Skeletal muscle tissue (tissue), 3 donors: ENCODE measurements at regions not wholly inside any gene's neighbourhood (a gene's known extent, or its start where the extent isn't known, plus 50 kb on each side); places are given as distances from the start of the nearest gene placed in this dataset.
A peak's percentile ranks its signal among the peaks of the same experiment; 100 is the strongest.

ENCODE experiments used
- H3K27ac ChIP-seq: one replicate; pipeline ENCODE4 v1.7.0; 2013; ENCODE audit warnings: mild to moderate bottlenecking, low read depth, low read length, inconsistent platforms
- H3K27me3 ChIP-seq, 3 donors: one replicate each; pipeline ENCODE4 v1.7.0; 2013; ENCODE audit warnings: low read length in 3 of 3; ENCODE audit not compliant: control insufficient read depth in 3 of 3, insufficient read depth in 3 of 3
- H3K36me3 ChIP-seq, 3 donors: one replicate each; pipeline ENCODE4 v1.7.0; 2013; ENCODE audit warnings: low read length in 3 of 3; ENCODE audit not compliant: control insufficient read depth in 3 of 3, insufficient read depth in 3 of 3
- H3K4me1 ChIP-seq, 3 donors: one replicate each; pipeline ENCODE4 v1.7.0; 2013; ENCODE audit warnings: low read length in 3 of 3, mild to moderate bottlenecking in 3 of 3; ENCODE audit not compliant: control insufficient read depth in 3 of 3, insufficient read depth in 3 of 3
- H3K4me3 ChIP-seq, 3 donors: one replicate each; pipeline ENCODE4 v1.7.0; 2013; ENCODE audit warnings: low read length in 3 of 3
- H3K9ac ChIP-seq, 3 donors: one replicate each; pipeline ENCODE4 v1.7.0; 2013; ENCODE audit warnings: low read length in 3 of 3, mild to moderate bottlenecking in 3 of 3, moderate library complexity in 2 of 3, low read depth in 1 of 3
- H3K9me3 ChIP-seq, 3 donors: one replicate each; pipeline ENCODE4 v1.7.0; 2013; ENCODE audit warnings: low read length in 3 of 3; ENCODE audit not compliant: control insufficient read depth in 3 of 3
- donor health status: Osteomylitis.

DNA sequence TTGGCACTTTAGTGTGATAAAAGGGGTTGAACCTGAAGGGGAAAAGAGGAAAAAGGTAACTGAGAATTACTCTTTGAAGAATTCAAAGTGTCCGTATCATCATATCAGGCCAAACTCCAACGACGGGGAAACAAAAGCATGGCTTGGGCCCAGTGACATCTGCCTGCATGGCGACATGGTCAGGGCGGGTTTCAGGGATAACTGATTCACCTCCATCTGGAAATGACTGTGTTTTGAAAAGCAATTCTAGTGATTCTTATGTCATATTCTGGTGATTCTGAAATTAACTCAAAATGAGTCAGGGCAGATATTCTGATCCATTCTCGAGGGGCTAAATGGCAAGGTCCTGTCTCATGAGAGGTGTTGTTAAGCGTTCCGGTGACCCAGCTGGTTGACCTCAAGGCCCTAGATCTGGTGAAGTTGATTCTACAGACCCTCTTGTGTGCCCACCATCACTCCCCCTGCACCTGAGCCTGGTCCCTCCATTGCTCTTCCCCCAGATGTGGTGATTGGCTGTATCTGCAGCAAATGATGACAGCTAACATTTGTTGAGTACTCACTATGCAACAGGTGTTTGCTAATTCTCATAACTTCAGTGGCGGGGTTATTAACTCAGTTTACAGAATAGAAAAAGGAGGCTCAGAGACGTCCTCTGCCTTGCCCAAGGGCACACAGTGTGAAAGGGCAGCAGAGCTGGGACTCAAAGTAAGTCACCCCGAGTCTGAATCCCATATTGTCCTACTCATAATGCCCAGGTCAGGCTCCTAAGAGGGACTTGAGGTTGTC is 251.8 kb downstream of the MAF start:
- Histone ChIP-seq H3K27ac (no peak overlapping the region), H3K27me3 (no peaks in the 10 kb centered on the region), H3K9me3 (no peaks in the 10 kb centered on the region), H3K4me3 (no peak overlapping the region), H3K9ac (no peak overlapping the region), H3K36me3 (no peaks in the 10 kb centered on the region), H3K4me1 (peaks cover 8 to 26% (median 11%) of the 10 kb centered on the region in 3 donors)

DNA sequence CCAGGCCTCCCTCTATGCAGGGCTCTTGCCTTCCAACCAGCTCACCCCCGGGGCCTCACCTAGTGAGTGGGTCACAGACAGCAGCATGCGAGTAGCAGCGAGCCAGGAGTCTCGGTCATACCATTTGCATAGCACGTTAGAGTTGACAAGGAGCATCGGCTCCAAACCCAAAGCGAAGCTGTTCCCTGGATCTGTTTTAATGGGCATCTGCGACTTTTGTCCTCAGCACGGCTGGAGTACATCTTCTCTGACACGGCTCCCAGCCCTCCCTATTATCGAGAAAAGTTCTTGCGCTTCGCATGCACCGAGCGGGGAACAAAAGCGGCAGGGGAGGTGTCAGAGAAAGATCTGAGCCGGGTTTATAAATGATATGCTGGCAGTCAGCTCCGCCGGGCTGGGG is 253.3 kb downstream of the MAF start:
- peaks cover 5 to 22% (median 9%) of the 10 kb centered on the region in 3 donors for H3K4me1 ChIP-seq
- no peak overlapping the region for H3K4me3 ChIP-seq

DNA sequence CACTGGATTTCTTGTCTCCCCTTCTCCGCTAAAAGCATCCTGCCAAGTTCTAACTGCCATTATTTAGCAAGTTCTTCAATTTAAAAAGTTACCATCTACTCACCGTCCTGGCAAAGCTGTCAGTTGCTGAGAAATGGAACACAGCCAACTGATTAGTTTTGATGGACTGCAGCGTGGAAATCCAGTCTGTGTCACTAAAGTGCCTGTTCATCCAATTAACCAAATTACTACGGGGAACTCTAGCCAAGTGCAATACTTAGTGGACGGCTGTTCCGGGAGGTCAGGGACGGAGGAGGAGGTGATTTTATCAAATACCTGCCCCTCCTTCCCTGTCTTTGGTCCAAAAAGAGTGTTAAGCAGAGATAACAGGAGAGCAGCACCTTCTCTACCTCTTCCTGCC is 260.7 kb downstream of the MAF start:
- H3K27ac ChIP-seq: no peak overlapping the region
- no peak overlapping the region for H3K4me3 ChIP-seq
- H3K4me1 ChIP-seq: no peaks in the 10 kb centered on the region
- H3K36me3 ChIP-seq: no peaks in the 10 kb centered on the region
- no peaks in the 10 kb centered on the region for H3K27me3 ChIP-seq
- no peak overlapping the region for H3K9ac ChIP-seq
- H3K9me3 ChIP-seq: no peaks in the 10 kb centered on the region

More for the DNA sequence above, 253.3 kb downstream of the MAF start:
- Histone ChIP-seq H3K27me3 (no peaks in the 10 kb centered on the region), H3K36me3 (no peaks in the 10 kb centered on the region), H3K9ac (no peak overlapping the region), H3K9me3 (no peaks in the 10 kb centered on the region), H3K27ac (no peak overlapping the region)

DNA sequence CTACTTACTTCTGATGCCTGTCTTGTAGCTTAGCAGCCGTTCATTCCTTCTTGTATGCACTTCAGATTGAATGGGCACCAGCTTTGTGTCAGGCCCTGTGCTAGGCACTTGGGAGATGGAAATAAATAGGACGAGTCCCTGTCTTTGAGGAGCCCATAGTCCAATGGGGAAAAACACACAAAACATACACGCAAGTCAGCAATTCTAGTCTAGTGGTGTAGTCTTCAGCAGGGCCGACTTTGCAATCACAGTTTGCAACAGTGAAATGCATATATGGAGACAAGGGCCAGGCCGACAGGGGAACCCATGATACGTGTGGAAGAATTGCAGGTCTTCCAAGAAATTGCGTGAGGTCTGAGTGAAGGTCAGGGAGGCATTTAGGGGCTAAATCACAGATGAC is 262.6 kb downstream of the MAF start:
- no peaks in the 10 kb centered on the region for H3K9me3 ChIP-seq
- no peak overlapping the region for H3K4me3 ChIP-seq

DNA sequence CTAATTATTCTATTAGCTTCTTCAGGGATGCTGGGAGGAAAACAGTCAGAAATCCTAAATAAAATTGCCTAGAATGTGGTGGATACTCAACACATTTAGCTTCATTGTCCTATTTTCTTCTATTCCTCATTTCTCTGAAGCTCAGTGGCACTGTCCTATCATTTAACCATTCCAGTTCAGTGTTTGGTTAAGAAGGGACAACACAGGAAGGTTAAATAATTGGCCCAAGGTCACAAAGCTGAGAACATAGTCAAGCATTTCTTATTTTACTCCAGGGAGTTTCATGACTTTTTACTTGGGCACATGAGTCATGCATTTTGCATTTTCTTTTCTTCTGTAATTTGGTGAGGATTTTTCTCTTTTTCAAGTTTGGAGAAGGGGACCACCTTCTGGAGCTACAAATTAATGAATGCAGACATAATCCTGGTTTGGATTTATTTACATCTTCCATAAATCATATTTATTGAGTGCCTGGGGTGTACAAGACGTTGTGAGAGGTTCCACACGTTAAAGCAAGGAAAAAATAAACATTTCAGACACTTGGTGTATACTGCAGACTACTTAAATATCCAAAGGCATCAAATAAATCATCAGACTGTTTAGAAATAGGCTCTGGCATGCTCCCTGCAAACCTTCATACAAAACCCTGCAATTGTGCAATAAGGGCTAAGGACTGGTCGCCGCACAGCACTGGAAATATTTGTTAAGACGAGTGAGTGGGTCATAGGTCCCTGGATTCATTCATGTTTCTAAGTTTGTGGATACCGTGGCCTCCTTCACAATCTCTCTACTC is 263.9 kb downstream of the MAF start:
- no peak overlapping the region for H3K4me3 ChIP-seq
- H3K9ac ChIP-seq: no peak overlapping the region
- no peaks in the 10 kb centered on the region for H3K9me3 ChIP-seq
- no peaks in the 10 kb centered on the region for H3K27me3 ChIP-seq
- no peaks in the 10 kb centered on the region for H3K4me1 ChIP-seq
- H3K36me3 ChIP-seq: no peaks in the 10 kb centered on the region
- no peak overlapping the region for H3K27ac ChIP-seq

More for the DNA sequence above, 262.6 kb downstream of the MAF start:
- Histone ChIP-seq H3K27me3 (no peaks in the 10 kb centered on the region), H3K36me3 (no peaks in the 10 kb centered on the region), H3K4me1 (no peaks in the 10 kb centered on the region), H3K9ac (no peak overlapping the region), H3K27ac (no peak overlapping the region)

DNA sequence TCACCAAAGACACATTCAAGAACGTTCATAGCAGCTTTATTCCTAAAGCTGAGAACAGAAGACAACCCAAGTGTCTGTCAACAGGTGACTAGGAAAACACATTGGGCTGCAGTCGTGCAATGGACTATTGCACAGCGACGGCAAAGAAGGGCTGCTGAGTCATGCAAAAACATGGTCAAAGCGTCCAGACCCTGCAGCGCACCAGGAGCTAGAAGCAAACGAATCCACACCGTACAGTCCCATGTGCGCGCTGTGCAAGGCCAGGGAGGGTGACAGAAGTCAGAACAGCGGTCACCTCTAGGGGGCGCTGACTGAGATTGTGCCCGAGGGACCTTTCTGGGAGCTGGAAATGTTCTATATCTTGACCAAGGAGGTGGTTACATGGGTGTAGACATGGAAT is 266.4 kb downstream of the MAF start:
- Histone ChIP-seq H3K9ac (no peak overlapping the region), H3K9me3 (no peaks in the 10 kb centered on the region), H3K27ac (no peak overlapping the region), H3K27me3 (no peaks in the 10 kb centered on the region), H3K4me3 (no peak overlapping the region), H3K4me1 (no peaks in the 10 kb centered on the region), H3K36me3 (no peaks in the 10 kb centered on the region)

DNA sequence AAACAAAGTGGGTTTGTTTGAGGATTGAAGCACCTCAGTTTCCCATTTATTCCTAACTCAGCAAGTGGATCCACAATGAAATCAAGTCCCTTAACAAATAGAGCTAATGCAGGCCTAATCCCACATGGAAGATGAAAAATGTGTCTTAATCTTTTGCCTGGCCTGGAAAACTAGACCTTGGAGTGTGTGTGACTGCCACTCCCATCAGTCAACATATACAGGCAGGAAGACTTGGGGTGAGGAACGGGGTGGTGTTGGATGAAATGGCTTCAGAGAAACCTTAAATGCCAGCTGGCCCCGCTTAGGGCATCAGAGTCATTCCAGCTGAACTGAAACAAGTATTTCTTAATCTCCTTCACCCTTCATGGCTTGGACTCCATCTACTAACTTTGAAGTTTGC is 269.5 kb downstream of the MAF start:
- no peak overlapping the region for H3K9ac ChIP-seq
- no peak overlapping the region for H3K27ac ChIP-seq
- H3K9me3 ChIP-seq: no peaks in the 10 kb centered on the region
- peaks cover 0 to 5% (median 4%) of the 10 kb centered on the region in 3 donors for H3K4me1 ChIP-seq
- H3K36me3 ChIP-seq: no peaks in the 10 kb centered on the region
- H3K4me3 ChIP-seq: no peak overlapping the region
- no peaks in the 10 kb centered on the region for H3K27me3 ChIP-seq

DNA sequence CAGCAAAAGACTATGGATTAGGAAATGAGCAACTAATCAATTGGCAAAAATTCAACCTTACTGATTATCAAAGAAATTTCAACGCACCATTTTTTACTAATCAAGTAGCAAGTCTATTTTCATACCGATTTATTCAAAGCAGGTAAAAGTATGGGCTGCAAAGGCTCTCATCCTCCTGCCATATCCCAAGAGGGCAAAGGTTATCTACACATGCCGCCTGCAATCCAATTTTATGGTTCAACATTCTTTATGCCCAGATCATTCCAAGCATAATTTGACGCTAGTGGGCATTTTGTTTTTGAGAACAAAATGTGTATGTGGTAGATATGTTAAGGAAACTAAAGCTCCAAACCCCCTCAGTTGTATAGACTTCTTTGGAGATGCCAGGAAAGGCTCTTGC is 270.6 kb downstream of the MAF start:
- H3K9me3 ChIP-seq: no peaks in the 10 kb centered on the region
- no peak overlapping the region for H3K9ac ChIP-seq
- H3K4me1 ChIP-seq: peaks cover 0 to 5% (median 4%) of the 10 kb centered on the region in 3 donors
- H3K4me3 ChIP-seq: no peak overlapping the region
- H3K27me3 ChIP-seq: no peaks in the 10 kb centered on the region
- H3K36me3 ChIP-seq: no peaks in the 10 kb centered on the region
- H3K27ac ChIP-seq: no peak overlapping the region

DNA sequence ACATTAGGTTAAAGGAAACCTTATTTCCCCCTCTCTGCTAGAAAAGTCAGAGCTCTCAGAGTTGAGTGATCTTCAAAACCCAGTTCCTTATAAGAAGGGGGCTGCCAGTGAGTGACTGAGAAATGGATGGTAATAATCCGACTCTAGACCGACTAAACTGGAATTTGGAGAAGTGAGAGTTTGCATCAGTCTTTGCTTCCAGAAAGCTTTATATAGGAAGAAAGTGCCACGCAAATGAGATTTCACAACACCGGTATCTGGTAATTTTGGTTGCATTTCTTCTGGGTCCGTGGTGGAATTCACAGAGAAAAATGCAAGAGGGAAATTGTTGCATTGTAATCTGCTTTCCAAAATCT is 271.4 kb downstream of the MAF start:
- no peaks in the 10 kb centered on the region for H3K9me3 ChIP-seq
- H3K27ac ChIP-seq: no peak overlapping the region
- H3K4me3 ChIP-seq: no peak overlapping the region
- H3K27me3 ChIP-seq: no peaks in the 10 kb centered on the region
- no peaks in the 10 kb centered on the region for H3K36me3 ChIP-seq
- H3K9ac ChIP-seq: no peak overlapping the region
- H3K4me1 ChIP-seq: peaks cover 0 to 5% (median 4%) of the 10 kb centered on the region in 3 donors

DNA sequence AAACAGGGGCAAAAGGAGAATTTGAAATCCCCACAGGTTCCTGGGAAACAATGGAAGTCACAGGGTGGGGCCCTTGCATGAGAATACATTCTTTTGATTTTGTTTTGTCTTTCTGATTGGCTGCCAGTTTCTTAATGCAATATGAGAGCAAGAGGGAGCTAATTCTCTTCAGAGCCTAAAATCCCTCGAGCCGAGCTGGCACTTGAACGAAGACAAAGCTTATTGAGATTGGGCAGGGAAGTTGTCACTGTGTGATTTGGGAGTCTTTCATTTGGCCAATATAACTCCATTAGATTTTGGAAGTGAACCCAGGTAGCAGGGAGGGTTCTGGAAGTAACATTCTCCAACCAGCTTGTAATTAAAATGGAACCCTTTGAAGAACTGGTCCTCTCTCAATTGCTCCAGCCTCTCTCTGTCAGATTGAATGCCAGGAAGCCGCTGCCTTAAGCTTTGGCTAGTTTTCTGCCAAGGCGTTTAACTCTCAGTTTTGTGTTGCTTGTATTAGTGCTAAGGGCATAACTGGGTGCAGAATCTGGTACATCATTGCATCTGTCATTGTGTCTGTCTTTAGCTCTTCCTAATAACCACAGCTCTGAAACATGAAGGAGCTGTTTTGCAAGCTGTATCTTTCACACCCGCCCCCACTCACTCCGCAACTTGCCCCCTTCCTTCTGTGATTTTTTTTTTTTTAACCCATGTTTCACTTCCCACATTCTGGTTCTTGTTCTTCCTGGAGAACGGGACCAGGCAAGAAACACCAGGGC is 272.0 kb downstream of the MAF start:
- H3K4me3 ChIP-seq: peak overlapping the region in 1 of 3 donors; percentile 30
- H3K36me3 ChIP-seq: no peaks in the 10 kb centered on the region
- no peak overlapping the region for H3K9ac ChIP-seq
- H3K4me1 ChIP-seq: peaks cover 0 to 5% (median 4%) of the 10 kb centered on the region in 3 donors
- no peaks in the 10 kb centered on the region for H3K9me3 ChIP-seq
- no peak overlapping the region for H3K27ac ChIP-seq
- H3K27me3 ChIP-seq: no peaks in the 10 kb centered on the region
